Ovary (tissue), 3 donors: ENCODE measurements at regions not wholly inside any gene's neighbourhood (a gene's known extent, or its start where the extent isn't known, plus 50 kb on each side); places are given as distances from the start of the nearest gene placed in this dataset.

ENCODE experiments used
- EP300 ChIP-seq: sonication (generic); formaldehyde crosslinking; IDR thresholded peaks from one replicate; pipeline ENCODE4 v1.6.1; 2017; ENCODE audit warnings: antibody characterized with exemption
- POLR2A ChIP-seq: fragments of 450-650 bp; IDR thresholded peaks from one replicate; pipeline ENCODE4 v1.6.1; 2017; ENCODE audit warnings: antibody characterized with exemption, mild to moderate bottlenecking, moderate library complexity
- TF ChIP-seq, protein P1 (sequence below), 3 donors: fragments of 450-650 bp in 2 of 3; fragments of 200-600 bp in 1 of 3; IDR thresholded peaks; one replicate each; pipeline versions ENCODE4 v1.5.1 to v1.8.0; 2016 to 2022; ENCODE audit warnings: antibody characterized with exemption in 3 of 3, mild to moderate bottlenecking in 1 of 3
- donor health status: DM: no; HTN: no; CAD: no.

DNA sequence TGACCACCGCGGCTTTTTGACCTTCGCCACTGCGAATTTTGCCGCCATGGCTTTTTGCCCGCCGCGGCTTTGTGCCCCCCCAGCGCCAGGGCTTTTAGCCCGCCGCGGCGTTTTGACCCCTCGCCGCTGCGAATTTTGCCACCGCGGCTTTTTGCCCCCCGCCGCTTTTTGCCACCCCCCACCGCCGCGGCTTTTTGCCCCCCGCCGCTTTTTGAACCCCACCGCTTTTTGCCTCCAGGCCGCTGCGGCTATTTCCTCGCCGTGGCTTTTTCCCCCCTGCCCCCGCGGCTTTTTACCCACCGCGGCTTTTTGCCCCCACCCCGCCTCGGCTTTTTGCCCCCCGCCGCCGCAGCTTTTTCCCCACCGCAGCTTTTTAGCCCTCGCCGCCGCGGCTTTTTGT, 134.8 kb upstream of the TP53TG3C start:
- TF ChIP-seq, protein P1, sequence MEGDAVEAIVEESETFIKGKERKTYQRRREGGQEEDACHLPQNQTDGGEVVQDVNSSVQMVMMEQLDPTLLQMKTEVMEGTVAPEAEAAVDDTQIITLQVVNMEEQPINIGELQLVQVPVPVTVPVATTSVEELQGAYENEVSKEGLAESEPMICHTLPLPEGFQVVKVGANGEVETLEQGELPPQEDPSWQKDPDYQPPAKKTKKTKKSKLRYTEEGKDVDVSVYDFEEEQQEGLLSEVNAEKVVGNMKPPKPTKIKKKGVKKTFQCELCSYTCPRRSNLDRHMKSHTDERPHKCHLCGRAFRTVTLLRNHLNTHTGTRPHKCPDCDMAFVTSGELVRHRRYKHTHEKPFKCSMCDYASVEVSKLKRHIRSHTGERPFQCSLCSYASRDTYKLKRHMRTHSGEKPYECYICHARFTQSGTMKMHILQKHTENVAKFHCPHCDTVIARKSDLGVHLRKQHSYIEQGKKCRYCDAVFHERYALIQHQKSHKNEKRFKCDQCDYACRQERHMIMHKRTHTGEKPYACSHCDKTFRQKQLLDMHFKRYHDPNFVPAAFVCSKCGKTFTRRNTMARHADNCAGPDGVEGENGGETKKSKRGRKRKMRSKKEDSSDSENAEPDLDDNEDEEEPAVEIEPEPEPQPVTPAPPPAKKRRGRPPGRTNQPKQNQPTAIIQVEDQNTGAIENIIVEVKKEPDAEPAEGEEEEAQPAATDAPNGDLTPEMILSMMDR (IDR thresholded peaks at IDR 0.05) = no peak
- TF ChIP-seq EP300 (no peak), POLR2A (no peak)
